ENCODE measurements at regions not wholly inside any gene's neighbourhood (a gene's known extent, or its start where the extent isn't known, plus 50 kb on each side); places are given as distances from the start of the nearest gene placed in this dataset.

DNA sequence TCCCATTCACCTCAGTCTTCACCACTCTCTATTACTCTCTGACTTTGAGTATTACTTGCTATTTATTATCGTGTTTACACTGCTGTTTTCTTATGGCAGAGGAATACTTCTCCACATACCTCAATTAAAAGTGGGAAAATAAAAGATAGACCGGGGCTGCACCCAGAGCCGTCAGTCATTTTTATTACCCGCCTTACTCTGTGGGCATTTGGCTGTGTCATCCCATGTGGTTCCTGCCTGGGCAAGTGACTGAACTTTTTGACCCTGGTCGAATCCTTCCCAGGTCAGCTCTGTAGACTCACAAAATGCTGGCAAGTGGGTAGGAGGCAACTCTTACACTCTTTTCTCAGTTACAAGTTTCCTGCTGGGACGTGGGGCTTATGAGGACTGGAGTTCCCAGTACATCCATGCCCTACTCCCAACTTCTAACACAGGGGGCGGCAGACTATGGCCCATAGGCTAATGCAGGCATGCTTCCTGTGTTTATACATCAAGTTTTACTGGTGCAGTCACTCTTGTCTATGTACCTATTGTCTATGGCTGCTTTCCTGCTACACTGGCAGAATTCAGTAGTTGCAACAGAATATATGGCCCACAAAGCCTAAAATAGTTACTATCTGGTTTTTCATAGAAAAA is 69.5 kb upstream of the KCND3 start:
- no peaks in the 10 kb centered on the region for H3K4me1 ChIP-seq (ENCODE audit: control insufficient read depth, insufficient read depth, low read length)
- no peak overlapping the region for H2AFZ ChIP-seq (ENCODE audit: control insufficient read depth, low read depth, low read length)
- H3K9ac ChIP-seq (ENCODE audit: control insufficient read depth, insufficient read depth, low read length), result no peak overlapping the region
- no peak overlapping the region for H3K4me3 ChIP-seq
- ChIA-PET SMC1A (ENCODE audit: uncharacterized antibody, unreplicated experiment) (no interaction called here), RAD21 (ENCODE audit: unreplicated experiment) (no interaction called here), POLR2A (no interaction called here), CTCF (no interaction called here)
- no peaks in the 10 kb centered on the region; the same call in 2 of the 3 replicates for H3K9me3 ChIP-seq (replicated peaks; ENCODE audit: control insufficient read depth, insufficient read depth, low read length)
- no TSS peak for BruUV-seq (replicated peaks)
- H4K20me1 ChIP-seq (ENCODE audit: control insufficient read depth, insufficient read depth), result no peaks in the 10 kb centered on the region
- 13% methylated on average over 7 of the region's 7 CpGs for WGBS (ENCODE audit: insufficient coverage, insufficient replicate concordance, low lambda C conversion rate, missing lambda C conversion rate)
- intact Hi-C loops (cut with micrococcal nuclease; ENCODE audit: unreplicated experiment) (no loop called here), in situ Hi-C loops (cut with MboI) (no loop called here)
- FAIRE-seq, result no peak
- ATAC-seq, result no peak
- peaks cover 0 to 4% of the 10 kb centered on the region in 2 experiments; a peak in 2 of 4 replicates for H3K27me3 ChIP-seq (replicated peaks in 1 of 2; ENCODE audit: control insufficient read depth in 2 of 2, insufficient read depth in 2 of 2, low read length in 1 of 2)
- TF ChIP-seq, protein P1, sequence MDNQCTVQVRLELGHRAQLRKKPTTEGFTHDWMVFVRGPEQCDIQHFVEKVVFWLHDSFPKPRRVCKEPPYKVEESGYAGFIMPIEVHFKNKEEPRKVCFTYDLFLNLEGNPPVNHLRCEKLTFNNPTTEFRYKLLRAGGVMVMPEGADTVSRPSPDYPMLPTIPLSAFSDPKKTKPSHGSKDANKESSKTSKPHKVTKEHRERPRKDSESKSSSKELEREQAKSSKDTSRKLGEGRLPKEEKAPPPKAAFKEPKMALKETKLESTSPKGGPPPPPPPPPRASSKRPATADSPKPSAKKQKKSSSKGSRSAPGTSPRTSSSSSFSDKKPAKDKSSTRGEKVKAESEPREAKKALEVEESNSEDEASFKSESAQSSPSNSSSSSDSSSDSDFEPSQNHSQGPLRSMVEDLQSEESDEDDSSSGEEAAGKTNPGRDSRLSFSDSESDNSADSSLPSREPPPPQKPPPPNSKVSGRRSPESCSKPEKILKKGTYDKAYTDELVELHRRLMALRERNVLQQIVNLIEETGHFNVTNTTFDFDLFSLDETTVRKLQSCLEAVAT (IDR thresholded peaks at IDR 0.05), result no peak
- TF ChIP-seq TCF3 (IDR thresholded peaks at IDR 0.05; ENCODE audit: borderline replicate concordance, insufficient read depth, low read depth, low read length) (no peak), RAD21 (IDR thresholded peaks at IDR 0.05; ENCODE audit: insufficient read depth, low read depth, low read length) (no peak), NFIC (IDR thresholded peaks at IDR 0.05; ENCODE audit: low read depth, low read length) (no peak), MTA3 (IDR thresholded peaks at IDR 0.05; ENCODE audit: borderline replicate concordance, low read length) (no peak), ZZZ3 (IDR thresholded peaks at IDR 0.05; ENCODE audit: control insufficient read depth, insufficient read length, low read depth) (no peak)
- TF ChIP-seq, protein P2, sequence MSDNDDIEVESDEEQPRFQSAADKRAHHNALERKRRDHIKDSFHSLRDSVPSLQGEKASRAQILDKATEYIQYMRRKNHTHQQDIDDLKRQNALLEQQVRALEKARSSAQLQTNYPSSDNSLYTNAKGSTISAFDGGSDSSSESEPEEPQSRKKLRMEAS (IDR thresholded peaks at IDR 0.05; ENCODE audit: low read depth, low read length), result no peak
- TF ChIP-seq, protein P3, sequence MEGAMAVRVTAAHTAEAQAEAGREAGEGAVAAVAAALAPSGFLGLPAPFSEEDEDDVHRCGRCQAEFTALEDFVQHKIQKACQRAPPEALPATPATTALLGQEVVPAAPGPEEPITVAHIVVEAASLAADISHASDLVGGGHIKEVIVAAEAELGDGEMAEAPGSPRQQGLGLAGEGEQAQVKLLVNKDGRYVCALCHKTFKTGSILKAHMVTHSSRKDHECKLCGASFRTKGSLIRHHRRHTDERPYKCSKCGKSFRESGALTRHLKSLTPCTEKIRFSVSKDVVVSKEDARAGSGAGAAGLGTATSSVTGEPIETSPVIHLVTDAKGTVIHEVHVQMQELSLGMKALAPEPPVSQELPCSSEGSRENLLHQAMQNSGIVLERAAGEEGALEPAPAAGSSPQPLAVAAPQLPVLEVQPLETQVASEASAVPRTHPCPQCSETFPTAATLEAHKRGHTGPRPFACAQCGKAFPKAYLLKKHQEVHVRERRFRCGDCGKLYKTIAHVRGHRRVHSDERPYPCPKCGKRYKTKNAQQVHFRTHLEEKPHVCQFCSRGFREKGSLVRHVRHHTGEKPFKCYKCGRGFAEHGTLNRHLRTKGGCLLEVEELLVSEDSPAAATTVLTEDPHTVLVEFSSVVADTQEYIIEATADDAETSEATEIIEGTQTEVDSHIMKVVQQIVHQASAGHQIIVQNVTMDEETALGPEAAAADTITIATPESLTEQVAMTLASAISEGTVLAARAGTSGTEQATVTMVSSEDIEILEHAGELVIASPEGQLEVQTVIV (IDR thresholded peaks at IDR 0.05; ENCODE audit: borderline replicate concordance, partially characterized antibody), result no peak
- TF ChIP-seq, protein P4, sequence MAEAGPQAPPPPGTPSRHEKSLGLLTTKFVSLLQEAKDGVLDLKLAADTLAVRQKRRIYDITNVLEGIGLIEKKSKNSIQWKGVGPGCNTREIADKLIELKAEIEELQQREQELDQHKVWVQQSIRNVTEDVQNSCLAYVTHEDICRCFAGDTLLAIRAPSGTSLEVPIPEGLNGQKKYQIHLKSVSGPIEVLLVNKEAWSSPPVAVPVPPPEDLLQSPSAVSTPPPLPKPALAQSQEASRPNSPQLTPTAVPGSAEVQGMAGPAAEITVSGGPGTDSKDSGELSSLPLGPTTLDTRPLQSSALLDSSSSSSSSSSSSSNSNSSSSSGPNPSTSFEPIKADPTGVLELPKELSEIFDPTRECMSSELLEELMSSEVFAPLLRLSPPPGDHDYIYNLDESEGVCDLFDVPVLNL (IDR thresholded peaks at IDR 0.05; ENCODE audit: low read depth, low read length), result no peak
- H3K79me2 ChIP-seq (ENCODE audit: control insufficient read depth, insufficient read depth, low read length), result no peaks in the 10 kb centered on the region
- H3K27ac ChIP-seq (ENCODE audit: control insufficient read depth, insufficient read depth), result no peak overlapping the region
- no peak for DNase-seq (ENCODE audit: low read depth, low spot score)
- no peak overlapping the region for H3K4me2 ChIP-seq (ENCODE audit: control insufficient read depth, insufficient read depth)
- no peaks in the 10 kb centered on the region for H3K36me3 ChIP-seq (ENCODE audit: control insufficient read depth in 2 of 2, insufficient read depth in 2 of 2, low read length in 1 of 2)

Data from GM12878 (cell line).